WERI-Rb-1 (cell line): ENCODE measurements at regions not wholly inside any gene's neighbourhood (a gene's known extent, or its start where the extent isn't known, plus 50 kb on each side); places are given as distances from the start of the nearest gene placed in this dataset.

ENCODE experiments used
- DNase-seq: peaks from one replicate; pipeline ENCODE4 v3.0.0-alpha.2; 2020
- H3K27ac ChIP-seq: fragments of 250-450 bp; sonication (Bioruptor Pico); 2 replicates; pipeline ENCODE4 v1.5.1; 2020; ENCODE audit warnings: mild to moderate bottlenecking, moderate library complexity
- H3K27me3 ChIP-seq: fragments of 250-450 bp; sonication (Bioruptor Pico); 2 replicates; pipeline ENCODE4 v1.5.1; 2021; ENCODE audit warnings: mild to moderate bottlenecking, low read depth, moderate library complexity; ENCODE audit not compliant: insufficient read depth, severe bottlenecking
- H3K36me3 ChIP-seq: fragments of 250-450 bp; sonication (Bioruptor Pico); 2 replicates; pipeline ENCODE4 v1.5.1; 2020; ENCODE audit warnings: mild to moderate bottlenecking, moderate library complexity
- H3K4me3 ChIP-seq: 2 replicates; pipeline ENCODE4 v1.5.1; 2011; ENCODE audit warnings: low read depth, mild to moderate bottlenecking, control low read depth, low read length
- H3K9me3 ChIP-seq: fragments of 250-450 bp; sonication (Bioruptor Pico); 2 replicates; pipeline ENCODE4 v1.5.1; 2021; ENCODE audit warnings: mild to moderate bottlenecking, moderate library complexity; ENCODE audit not compliant: severe bottlenecking
- CTCF ChIP-seq: IDR thresholded peaks from 2 replicates; pipeline ENCODE4 v1.5.1; 2011; ENCODE audit warnings: low read depth, mild to moderate bottlenecking, control low read depth, inconsistent platforms, low read length

GRCh38 chr18:47391665-47392064 is 140.2 kb upstream of the SKOR2 start:
- Histone ChIP-seq H3K9me3 (no peaks in the 10 kb centered on the region), H3K4me3 (no peak overlapping the region), H3K36me3 (no peaks in the 10 kb centered on the region), H3K27me3 (no peaks in the 10 kb centered on the region), H3K27ac (no peak overlapping the region)
- DNase-seq: no peak
- TF ChIP-seq CTCF: no peak

- peaks cover 3% of the 10 kb centered on the region for H3K9me3 ChIP-seq
- DNase-seq: no peak
- H3K36me3 ChIP-seq: no peaks in the 10 kb centered on the region
- H3K27ac ChIP-seq: no peak overlapping the region
- no peak overlapping the region for H3K4me3 ChIP-seq
- TF ChIP-seq CTCF: no peak
- H3K27me3 ChIP-seq: no peaks in the 10 kb centered on the region
Measured at GRCh38 chr18:47390410-47391024, 139.1 kb upstream of the SKOR2 start.

GRCh38 chr18:47389210-47389609 is 137.8 kb upstream of the SKOR2 start:
- H3K27me3 ChIP-seq: no peaks in the 10 kb centered on the region
- no peak overlapping the region for H3K27ac ChIP-seq
- H3K9me3 ChIP-seq: peaks cover 4% of the 10 kb centered on the region
- H3K36me3 ChIP-seq: no peaks in the 10 kb centered on the region
- DNase-seq: no peak
- TF ChIP-seq CTCF: no peak
- no peak overlapping the region for H3K4me3 ChIP-seq

GRCh38 chr18:47387864-47388263 is 136.4 kb upstream of the SKOR2 start:
- Histone ChIP-seq H3K36me3 (no peaks in the 10 kb centered on the region), H3K27me3 (no peaks in the 10 kb centered on the region), H3K9me3 (peaks cover 4% of the 10 kb centered on the region), H3K4me3 (no peak overlapping the region), H3K27ac (no peak overlapping the region)
- DNase-seq: no peak
- TF ChIP-seq CTCF: no peak

GRCh38 chr18:47383729-47384128 is 132.3 kb upstream of the SKOR2 start:
- no peaks in the 10 kb centered on the region for H3K36me3 ChIP-seq
- H3K9me3 ChIP-seq: peaks cover 4% of the 10 kb centered on the region
- no peak for DNase-seq
- no peak overlapping the region for H3K4me3 ChIP-seq
- no peak overlapping the region for H3K27ac ChIP-seq
- no peaks in the 10 kb centered on the region for H3K27me3 ChIP-seq
- TF ChIP-seq CTCF: no peak

GRCh38 chr18:47381975-47382570 is 130.6 kb upstream of the SKOR2 start:
- no peaks in the 10 kb centered on the region for H3K36me3 ChIP-seq
- DNase-seq: no peak
- H3K9me3 ChIP-seq: peaks cover 4% of the 10 kb centered on the region
- H3K27me3 ChIP-seq: no peaks in the 10 kb centered on the region
- no peak for TF ChIP-seq CTCF
- no peak overlapping the region for H3K4me3 ChIP-seq
- H3K27ac ChIP-seq: no peak overlapping the region
